Uterus (tissue), 2 donors: ENCODE measurements at regions not wholly inside any gene's neighbourhood (a gene's known extent, or its start where the extent isn't known, plus 50 kb on each side); places are given as distances from the start of the nearest gene placed in this dataset.

Experiments used
- CTCF ChIP-seq, 4 experiments: fragments of 200-600 bp in 2 of 4; fragments of 450-650 bp in 2 of 4; sonication (generic) in 2 of 4; IDR thresholded peaks; one replicate each; pipeline ENCODE4 v1.5.1; 2016 to 2019; ENCODE audit warnings: antibody characterized with exemption in 4 of 4, mild to moderate bottlenecking in 2 of 4, moderate library complexity in 1 of 4
- POLR2A ChIP-seq, 2 donors: fragments of 450-650 bp; IDR thresholded peaks; one replicate each; pipeline ENCODE4 v1.6.1; 2016; ENCODE audit warnings: antibody characterized with exemption in 2 of 2, mild to moderate bottlenecking in 1 of 2, moderate library complexity in 1 of 2

GRCh38 chr7:35995334-35995733 is 157.7 kb upstream of the EEPD1 start:
- TF ChIP-seq CTCF (IDR thresholded peaks at IDR 0.05) (no peak), POLR2A (IDR thresholded peaks at IDR 0.05) (no peak)
